ENCODE measurements at regions not wholly inside any gene's neighbourhood (a gene's known extent, or its start where the extent isn't known, plus 50 kb on each side); places are given as distances from the start of the nearest gene placed in this dataset.
"Not testable (repeated sequence)": the region's sequence is repeated elsewhere in the genome, so short reads cannot be mapped to it uniquely, and the experiment has no call there.

DNA sequence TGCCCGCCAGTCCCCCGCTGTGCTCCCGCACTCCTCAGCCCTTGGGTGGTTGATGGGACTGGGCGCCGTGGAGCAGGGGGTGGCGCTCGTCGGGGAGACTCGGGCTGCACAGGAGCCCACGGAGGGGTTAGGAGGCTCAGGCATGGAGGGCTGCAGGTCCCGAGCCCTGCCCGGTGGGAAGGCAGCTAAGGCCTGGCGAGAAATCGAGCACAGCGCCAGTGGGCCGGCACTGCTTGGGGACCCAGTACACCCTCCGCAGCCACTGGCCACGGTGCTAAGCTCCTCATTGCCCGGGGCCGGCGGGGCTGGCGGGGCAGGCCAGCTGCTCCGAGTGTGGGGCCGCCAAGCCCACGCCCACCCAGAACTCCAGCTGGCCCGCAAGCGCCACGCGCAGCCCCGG lies 1496.5 kb upstream of the LRRTM3 start:
- not testable (repeated sequence) for DNase-seq (ENCODE audit: low read depth, low spot score)

DNA sequence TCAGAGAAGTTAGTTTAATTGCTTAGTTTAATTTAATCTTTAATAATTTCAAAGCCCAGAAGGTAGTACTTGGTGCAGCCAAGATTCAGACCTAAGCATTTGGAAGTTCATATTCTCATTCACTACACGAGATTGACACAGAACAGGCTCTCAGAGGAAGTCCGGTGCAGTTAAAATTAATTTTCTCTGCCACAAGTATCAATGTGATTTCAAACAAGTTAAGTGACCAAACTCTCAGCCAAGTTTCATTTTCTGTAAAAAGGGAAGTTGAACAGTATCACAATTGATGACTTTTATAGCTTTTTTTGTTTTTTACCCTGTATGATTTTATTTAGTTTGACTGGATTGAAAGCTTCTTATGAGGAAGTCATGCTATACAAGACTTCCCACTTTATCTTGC lies 1494.9 kb upstream of the LRRTM3 start:
- no peak for DNase-seq (ENCODE audit: low read depth, low spot score)

DNA sequence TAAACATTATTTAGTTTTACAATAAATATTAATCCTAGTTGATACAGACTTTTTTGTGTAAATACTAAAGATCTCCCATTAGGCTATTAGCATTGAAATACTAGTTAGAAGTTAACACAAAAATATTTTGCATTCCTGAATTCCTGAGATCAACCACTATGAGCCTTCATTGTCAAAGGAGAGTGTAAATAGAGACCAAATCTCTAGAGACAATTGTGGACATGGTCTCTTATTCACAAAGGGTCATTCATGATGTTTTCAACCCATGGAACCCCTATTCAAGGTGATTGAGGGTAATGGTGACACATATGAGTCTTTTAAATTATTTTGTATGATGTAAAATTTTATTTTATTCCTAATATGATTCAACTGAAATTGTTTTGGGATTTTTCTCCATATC lies 1454.8 kb upstream of the LRRTM3 start:
- DNase-seq (ENCODE audit: low read depth, low spot score) = no peak

DNA sequence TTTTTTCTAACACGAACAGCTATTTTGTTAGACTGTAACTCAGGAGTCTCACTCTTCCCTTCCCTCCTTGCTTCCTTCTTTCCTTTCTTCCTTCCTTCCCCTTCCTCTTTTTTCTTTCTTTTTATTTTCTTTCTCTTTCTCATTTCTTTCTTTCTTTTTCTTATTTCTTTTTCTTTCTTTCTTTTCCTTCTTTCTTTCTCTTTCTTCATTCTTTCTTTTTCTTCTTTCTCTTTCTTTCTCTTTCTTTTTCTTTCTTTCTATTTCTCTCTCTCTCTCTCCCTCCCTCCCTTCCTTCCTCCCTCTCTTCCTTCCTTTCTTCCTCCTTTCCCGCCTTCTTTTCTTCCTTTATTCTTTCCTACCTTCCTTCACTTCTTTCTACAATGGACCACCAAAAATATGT lies 1443.0 kb upstream of the LRRTM3 start:
- no peak for DNase-seq (ENCODE audit: low read depth, low spot score)

DNA sequence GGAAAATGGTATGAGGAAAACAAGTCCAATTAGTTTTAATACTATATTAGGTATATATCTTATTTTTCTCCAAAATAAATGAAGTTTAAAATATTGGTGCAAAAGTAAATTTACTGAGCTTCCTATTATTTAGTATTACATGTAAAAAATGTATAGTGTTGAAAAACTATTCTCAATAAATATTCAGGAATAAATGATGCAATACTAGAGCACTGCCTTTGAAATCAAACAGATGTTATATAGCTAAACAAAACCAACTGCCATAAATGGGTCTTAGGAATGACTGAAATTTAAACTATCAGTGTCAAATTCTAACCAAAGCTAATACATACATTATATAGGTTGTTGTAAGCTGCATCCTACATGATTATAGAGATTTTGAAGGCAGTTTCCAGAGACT lies 1434.0 kb upstream of the LRRTM3 start:
- DNase-seq (ENCODE audit: low read depth, low spot score) = no peak

DNA sequence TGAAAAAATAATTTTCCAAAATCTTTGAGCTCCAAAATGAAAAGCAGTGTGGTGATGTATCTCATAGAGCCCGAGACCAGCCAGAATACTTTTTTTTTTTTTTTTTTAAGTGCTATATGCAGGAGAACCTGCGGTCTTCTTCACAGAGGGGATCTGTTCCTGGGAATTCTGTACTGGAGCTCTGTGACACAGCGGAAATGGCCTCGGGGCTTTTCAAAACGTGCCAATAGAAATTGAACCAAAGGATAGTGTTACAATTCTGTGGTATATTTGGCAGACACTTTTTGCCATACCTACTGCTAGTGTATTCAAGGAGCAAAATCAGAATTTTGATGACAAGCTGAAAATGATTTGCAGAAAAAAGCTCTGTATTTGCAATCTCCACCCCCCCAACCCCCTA lies 1429.3 kb upstream of the LRRTM3 start:
- no peak for DNase-seq (ENCODE audit: low read depth, low spot score)

DNA sequence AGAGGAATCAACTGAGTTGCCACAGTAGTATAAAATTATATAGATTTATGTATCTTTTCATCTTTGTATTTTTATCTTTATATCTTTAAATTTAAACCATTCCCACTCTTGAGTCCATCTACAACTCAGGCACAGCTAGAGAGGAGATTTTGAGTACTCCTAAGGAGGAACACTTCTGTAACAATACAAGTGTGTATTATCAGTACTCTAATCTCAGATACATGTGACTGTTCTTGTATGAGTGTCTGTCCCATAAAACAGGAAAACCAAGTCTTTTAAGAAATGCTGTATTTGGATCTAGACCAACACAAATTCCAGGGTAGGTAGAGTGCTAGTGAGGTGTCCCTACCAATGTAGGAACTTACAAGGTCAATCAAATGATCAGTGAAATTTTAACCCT lies 1428.0 kb upstream of the LRRTM3 start:
- DNase-seq (ENCODE audit: low read depth, low spot score) = no peak

DNA sequence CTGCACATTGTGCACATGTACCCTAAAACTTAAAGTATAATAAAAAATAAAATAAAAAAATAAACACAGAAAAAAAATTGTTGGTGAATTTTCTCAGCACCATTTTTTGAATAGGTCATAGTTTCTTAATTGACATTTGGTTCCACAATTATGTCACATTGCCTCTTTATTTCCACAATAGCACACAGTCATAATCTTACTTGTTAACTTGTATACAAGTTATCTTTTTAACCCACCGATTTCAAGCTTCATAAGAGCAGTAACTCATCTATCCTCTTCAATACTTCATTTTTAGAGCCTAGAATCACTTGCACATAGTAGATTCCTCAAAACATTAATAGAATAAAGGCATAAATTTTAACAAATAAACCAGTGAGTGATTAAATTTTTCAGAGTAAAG lies 1425.1 kb upstream of the LRRTM3 start:
- no peak for DNase-seq (ENCODE audit: low read depth, low spot score)

DNA sequence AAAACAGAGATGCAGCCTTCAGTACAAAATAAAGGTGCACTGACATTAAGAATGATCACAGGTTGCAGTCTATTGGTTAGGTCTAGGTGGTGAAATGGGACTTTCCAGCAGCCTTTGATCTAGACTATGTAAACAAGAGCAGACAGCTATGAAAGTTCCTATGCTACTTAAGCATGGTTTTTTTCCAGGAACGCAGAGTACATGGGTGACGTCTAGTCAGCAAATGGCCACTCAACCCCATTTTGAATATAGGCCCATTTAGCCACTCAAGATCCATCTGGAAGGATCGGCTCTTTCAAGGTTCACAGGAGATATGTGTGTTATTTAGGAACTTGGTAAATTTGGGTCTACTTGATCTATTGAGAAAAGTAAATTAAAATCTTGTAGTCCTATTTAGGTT lies 1424.6 kb upstream of the LRRTM3 start:
- DNase-seq (ENCODE audit: low read depth, low spot score) = no peak

DNA sequence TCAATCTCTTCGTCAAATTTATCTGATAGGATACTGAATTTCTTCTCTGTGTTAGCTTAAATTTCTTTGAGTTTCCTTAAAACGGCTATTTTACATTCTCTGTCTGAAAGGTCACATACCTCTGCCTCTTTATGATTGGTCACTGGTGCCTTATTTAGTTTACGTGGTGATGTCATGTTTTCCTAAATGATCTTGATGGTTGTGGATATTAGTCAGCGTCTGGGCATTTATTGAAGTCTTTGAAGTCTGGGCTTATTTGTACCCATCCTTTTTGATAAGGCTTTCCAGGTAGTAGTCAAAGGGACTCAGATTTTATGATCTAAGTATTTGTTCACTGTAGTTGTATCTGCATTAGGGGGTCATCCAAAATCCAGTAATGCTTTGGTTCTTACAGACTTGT lies 1407.5 kb upstream of the LRRTM3 start:
- no peak for DNase-seq (ENCODE audit: low read depth, low spot score)

DNA sequence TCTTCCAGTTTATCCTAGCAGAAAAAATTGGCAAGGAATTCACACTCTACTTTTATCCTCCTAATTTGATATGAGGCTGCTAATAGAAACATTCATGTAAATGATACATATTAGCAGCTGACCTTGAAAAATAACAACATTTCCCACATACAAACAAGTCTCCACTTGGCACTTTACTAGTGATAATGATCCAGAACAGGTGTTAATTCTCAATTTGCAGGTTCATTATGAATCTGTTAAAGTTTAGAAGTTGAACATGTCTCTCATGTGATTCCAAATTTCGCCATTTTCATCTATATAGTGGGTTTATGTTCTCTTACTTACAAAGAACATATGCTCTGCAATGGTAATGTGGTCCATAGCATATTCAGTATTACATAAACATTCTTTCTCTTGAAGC lies 1396.8 kb upstream of the LRRTM3 start:
- no peak for DNase-seq (ENCODE audit: low read depth, low spot score)

DNA sequence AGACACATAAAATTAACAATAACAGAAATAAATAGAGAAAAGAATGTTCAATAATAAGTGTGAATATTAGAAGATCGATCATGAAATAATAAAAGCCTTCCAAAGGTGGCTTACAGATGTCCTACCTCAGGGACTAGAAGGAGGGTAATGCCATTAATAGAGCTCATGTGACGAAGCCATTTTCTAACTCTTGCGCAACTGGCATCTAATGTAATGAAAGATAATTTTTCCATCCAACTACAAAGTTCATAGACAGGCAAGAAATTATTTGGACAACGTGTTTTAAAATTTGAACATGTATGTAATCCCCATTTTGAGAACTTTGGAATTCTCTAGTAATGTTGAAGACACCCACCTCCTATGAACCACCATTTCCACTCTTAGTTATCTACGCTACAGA lies 1394.3 kb upstream of the LRRTM3 start:
- DNase-seq (ENCODE audit: low read depth, low spot score) = no peak

DNA sequence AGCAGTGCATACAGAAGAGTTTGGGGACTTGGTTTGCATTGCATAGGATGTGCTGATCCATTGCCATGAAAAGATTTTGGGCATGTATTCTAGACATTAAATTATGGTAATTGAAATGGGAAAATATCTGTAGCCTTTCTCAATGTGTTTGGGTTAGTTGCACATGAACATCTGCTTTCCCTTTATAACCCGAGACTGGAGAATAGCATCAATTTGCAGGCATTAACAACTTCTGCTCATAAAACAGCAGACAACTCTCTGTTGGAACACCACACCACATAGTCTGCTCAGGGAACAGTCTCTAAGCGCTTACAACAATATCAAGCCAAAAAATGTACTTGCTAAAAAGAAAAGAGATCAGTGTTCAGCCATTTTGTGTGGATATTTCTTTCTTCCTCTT lies 1391.1 kb upstream of the LRRTM3 start:
- DNase-seq (ENCODE audit: low read depth, low spot score) = no peak

DNA sequence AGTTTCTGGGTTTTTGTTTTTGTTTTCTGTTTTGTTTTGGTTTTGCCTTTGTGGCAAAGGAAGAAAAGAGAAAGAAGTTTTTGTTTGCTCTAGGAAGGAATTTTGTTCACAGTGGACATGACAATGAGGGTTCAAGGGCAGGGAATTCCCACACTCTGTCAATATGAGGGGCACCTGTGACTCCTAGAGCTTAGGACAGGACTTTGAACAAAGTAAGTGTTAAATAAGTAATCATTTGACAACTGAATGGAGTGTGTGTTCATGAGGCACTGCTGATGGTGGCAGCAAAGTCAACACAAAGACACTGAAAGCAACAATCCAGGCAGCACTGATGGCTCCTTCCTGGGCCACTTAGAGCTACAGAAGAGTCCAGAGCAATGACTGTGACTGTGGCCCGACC lies 1381.1 kb upstream of the LRRTM3 start:
- no peak for DNase-seq (ENCODE audit: low read depth, low spot score)

DNA sequence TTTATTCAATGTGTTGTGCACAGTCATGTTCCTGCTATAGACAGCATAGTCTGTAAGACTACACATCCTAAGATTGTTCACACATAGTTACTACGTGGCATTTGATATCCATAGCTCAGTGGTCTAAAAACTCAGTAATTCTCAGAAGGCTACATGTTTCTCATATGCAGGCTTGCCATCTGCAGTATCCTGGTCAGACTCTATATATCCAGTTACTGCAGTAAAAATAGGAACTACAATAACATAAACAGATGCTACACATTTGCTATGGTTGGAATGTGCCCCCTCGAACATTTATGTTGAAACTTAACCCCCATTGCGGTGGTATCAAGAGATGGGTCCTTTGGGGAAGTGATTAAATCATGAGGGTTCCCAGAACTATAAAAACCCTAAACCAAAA lies 1377.8 kb upstream of the LRRTM3 start:
- DNase-seq (ENCODE audit: low read depth, low spot score) = peak; percentile 32

DNA sequence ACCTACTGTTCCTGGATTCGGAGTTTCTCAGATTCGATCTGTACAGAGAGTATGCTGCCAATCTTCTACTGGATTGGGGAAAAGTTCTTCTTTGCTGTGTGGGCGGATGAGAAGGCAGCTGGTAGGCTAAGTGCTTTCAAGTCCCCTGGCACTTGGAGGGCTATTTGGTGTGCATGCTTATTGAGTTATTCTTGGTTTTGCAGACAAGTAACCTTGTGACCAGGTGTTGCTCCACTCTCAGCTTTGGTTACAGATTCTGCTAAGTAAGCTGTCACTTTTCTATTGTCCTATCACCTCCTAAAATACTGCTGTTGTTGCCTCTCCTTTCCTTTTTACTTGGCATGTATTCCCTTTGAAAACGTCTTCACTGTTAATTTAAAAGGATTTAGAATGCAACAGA lies 1375.1 kb upstream of the LRRTM3 start:
- no peak for DNase-seq (ENCODE audit: low read depth, low spot score)

DNA sequence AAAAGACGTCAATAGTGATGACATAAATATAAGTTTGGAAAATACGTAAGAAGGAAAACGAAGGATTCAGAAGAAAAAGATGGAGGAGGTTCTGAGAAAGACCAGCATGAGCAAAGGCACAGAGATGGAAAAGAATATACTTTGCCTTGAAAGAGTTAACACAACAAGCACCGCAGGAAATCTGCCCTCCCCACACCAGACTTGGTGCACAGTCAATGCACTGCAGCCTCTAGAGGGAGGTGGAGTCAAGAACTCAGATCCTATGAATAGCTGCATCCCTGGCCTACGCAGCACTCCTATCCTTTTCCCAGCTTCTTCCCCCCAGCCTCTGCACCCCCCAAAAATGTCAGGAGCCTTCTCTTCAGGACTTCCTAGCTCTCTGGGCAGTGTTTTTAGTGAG lies 1370.6 kb upstream of the LRRTM3 start:
- DNase-seq (ENCODE audit: low read depth, low spot score) = no peak

DNA sequence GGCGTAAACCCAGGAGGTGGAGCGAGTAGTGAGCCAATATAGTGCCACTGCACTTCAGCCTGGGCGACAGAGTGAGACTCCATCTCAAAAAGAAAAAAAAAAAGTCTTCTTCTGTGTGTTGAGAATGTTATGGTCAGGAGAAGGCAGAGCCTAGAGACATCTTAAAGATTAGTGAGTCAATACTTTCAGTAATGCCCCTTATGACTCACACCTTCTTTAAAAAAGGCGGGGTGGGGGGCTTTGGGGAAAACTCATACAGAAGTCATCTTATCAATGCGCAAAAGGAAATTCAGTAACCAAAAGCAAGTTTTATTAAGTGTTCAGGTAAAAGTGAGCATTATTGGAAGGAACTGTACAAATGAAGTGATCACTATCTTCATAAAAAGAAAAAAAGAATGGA lies 1369.8 kb upstream of the LRRTM3 start:
- no peak for DNase-seq (ENCODE audit: low read depth, low spot score)

DNA sequence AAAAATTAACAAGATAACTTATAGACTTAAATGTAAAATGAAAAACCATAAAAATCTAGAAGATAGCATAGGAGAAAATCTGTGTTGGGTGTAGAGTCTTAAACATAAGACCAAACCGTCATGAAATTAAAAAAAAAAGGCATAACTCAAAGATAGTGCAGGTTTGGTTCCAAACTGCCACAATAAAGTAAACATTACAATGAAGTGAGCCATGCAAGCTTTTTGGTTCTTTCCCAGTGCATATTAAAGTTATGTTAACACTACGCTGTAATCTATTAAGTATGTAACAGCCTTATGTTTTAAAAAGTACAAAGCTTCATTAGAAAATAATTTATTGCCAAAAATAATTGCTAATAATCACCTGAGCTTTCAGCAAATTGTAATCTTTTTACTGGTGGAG lies 1366.5 kb upstream of the LRRTM3 start:
- no peak for DNase-seq (ENCODE audit: low read depth, low spot score)

DNA sequence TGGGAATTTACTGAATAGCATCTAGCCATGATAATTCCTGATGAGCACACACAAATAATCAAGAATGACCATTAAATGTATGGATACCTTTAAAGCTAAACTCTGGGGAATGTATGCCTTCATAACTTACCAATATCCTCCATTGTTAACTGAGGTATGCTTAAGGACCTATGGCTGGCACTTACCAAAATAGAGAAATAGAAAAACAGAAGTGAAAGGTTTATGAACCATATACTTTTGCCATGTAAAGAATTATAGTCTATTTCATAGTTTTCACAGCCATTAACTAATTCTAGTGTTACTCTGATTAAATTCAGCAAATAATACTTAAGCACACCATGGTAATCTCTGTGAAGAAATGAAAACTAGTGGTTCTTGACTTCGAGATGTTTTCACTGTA lies 1360.6 kb upstream of the LRRTM3 start:
- DNase-seq (ENCODE audit: low read depth, low spot score) = no peak

DNA sequence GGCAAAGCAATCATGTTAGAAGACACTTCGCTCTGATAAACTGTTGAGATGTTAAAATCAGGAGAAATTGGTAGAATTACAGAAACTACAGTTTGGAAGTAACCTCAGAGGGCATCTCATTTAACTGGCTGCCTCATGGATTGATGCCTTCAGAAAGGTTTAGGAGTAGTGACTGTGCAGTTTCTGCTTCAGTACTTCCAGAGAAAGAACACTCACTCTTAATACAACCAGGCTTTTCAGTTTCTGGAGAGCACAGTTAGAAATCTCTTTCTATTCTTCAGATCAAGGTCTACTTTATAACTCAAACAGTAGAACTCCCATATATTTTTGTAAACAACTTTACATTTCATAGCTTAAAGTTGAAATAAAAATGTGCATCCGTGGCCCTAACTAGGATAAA lies 1358.9 kb upstream of the LRRTM3 start:
- no peak for DNase-seq (ENCODE audit: low read depth, low spot score)

DNA sequence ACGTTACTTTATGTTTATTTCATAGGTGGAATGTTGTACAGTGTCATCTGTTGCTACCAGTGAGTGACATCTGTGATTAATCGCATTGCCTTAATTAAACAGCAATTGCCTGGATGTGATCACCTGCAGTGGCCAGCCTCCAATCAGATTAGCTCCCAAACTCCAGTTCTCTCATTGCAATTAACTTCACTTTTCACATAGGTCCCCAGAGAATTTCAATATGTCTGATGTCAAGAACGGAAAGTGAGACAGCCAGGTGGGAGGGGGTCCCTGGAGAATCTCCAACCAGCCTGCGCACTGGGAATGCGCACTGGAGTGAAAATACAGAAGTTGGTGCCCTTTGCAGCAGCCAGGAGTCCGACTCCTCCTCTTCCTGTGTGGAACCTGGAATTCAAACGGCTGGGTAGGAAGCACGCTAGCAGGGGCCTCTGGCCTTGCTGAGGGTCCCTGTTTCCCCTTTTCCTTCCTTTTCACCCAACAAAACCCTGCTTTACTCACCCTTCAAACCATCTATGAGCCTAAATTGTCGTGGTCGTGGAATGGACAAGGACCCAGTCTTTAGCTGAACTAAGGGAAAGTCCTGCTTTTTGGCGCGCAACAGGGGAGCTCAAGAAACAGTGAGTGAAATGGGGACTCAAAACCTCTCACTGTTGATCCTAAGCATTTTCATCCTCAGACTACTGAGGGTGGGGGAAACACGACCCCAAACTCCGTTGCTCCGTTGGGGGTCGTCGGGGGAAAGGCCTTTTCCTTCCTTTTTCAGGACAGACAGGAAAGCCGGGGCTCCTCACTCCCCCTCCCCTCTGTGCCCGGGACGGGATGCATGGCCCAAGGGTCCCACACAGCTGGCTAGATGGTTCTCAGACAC lies 1355.5 kb upstream of the LRRTM3 start:
- peak; percentile 26 for DNase-seq (ENCODE audit: low read depth, low spot score)

DNA sequence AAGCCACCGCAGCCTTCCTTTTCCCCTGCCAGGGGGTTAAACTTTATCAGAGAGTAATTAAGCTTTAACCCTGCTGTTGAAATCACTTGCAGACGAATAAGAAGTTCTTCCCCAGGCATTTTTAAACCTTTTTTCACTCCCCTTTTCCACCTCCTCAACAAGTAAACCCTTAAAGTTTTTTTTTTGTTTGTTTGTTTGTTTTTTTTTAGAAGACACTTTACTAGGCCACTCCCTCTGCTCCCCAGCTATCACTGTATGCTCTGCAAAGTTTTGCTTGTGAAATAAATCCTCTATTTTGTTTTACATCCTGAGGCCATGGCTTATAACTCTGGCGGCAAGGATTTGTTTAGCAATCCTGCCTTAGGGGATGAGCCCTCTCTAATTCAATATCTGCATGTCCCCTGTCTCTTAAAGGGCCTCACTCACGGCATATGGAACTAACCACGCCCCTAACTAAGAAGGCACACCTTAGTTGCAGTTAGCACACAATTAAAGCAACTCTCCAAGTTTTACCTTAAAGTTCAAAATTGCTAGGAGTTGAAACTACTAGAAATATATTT lies 1354.7 kb upstream of the LRRTM3 start:
- no peak for DNase-seq (ENCODE audit: low read depth, low spot score)

Measured in smooth muscle cell of the brain vasculature (primary cell).